GM12891 (cell line): ENCODE measurements at regions not wholly inside any gene's neighbourhood (a gene's known extent, or its start where the extent isn't known, plus 50 kb on each side); places are given as distances from the start of the nearest gene placed in this dataset.
"Not testable (repeated sequence)": the region's sequence is repeated elsewhere in the genome, so short reads cannot be mapped to it uniquely, and the experiment has no call there.

Experiments used
- DNase-seq: peaks from one replicate; pipeline ENCODE4 v3.0.0; 2011; ENCODE audit warnings: low spot score; ENCODE audit not compliant: insufficient read length
- FAIRE-seq: peaks from 2 replicates; lab custom pipeline; 2011; peaks lifted over from hg19 to GRCh38; lab: Jason Lieb, UNC
- PAX5 ChIP-seq: IDR thresholded peaks from 2 replicates; pipeline ENCODE4 v1.6.1; 2011; ENCODE audit warnings: low read length, moderate library complexity, mild to moderate bottlenecking; ENCODE audit not compliant: insufficient read depth, severe bottlenecking
- POLR2A ChIP-seq: IDR thresholded peaks from 2 replicates; pipeline ENCODE4 v1.6.1; 2011; ENCODE audit warnings: low read depth, low read length, control low read depth
- POLR2AphosphoS5 ChIP-seq: IDR thresholded peaks from 2 replicates; pipeline ENCODE4 v1.6.1; 2011; ENCODE audit warnings: low read depth, low read length, control low read depth
- POU2F2 ChIP-seq: IDR thresholded peaks from 2 replicates; pipeline ENCODE4 v1.6.1; 2011; ENCODE audit warnings: low read depth, mild to moderate bottlenecking, control low read depth, low read length, moderate library complexity
- SPI1 ChIP-seq: IDR thresholded peaks from 2 replicates; pipeline ENCODE4 v1.6.1; 2011; ENCODE audit warnings: low read depth, low read length, control low read depth
- TAF1 ChIP-seq: IDR thresholded peaks from 2 replicates; pipeline ENCODE4 v1.6.1; 2011; ENCODE audit warnings: low read depth, low read length, control low read depth

DNA sequence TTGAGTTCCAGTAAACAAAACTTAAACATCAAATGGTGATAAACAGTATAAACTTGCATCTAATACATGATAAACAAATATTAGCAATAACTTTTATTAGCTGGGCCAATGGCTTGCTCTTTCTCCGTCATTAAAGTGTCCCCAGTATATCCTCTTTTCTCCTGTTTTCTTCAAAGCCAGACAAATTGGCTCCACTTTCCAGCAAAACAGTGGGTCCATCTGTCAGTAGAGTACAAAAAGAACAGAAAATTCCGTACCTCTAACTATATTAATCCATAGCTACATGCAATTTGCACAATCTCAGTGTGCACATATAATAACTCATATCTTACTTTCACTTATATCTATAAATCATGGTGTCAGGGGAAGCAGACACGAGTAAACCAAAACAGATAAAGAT lies 678.0 kb upstream of the SPRY2 start:
- DNase-seq (no peak), FAIRE-seq (no peak)
- TF ChIP-seq POLR2A (no peak), TAF1 (no peak), POU2F2 (no peak), POLR2AphosphoS5 (no peak), PAX5 (no peak), SPI1 (no peak)

- FAIRE-seq (no peak), DNase-seq (peak; percentile 2)
- TF ChIP-seq POLR2A (no peak), SPI1 (no peak), POLR2AphosphoS5 (no peak), TAF1 (no peak)
These were observed 676.7 kb upstream of the SPRY2 start for GRCh38 chr13:81017513-81018152.

DNA sequence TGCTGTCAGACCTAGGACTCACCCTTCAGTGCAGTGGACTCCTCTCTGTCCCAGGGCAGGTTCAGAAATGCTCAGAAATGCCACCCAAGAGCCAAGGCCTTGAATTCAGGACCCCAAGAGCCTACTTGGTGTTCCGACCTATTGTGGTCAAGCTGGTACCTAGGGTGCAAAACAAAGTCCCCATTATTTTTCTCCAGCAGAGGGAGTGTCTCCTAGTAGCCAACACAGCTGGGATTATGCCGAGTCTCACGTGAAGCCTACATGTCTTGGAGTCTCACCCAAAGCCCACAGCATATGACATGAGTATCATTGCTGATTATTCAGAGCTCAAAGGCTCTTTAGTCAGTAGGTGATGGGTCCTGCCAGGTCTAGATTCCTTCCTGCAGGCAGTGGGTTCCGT lies 671.1 kb upstream of the SPRY2 start:
- no peak for FAIRE-seq
- TF ChIP-seq PAX5, result no peak
- no peak for TF ChIP-seq POU2F2
- TF ChIP-seq POLR2A, result no peak
- no peak for TF ChIP-seq TAF1
- TF ChIP-seq SPI1, result no peak
- no peak for TF ChIP-seq POLR2AphosphoS5
- DNase-seq, result no peak

- DNase-seq, result no peak
- TF ChIP-seq SPI1 (no peak), POU2F2 (no peak)
- no peak for FAIRE-seq
These were observed 661.0 kb upstream of the SPRY2 start for GRCh38 chr13:81001828-81002385.

GRCh38 chr13:80998603-80999002 lies 657.7 kb upstream of the SPRY2 start:
- not testable (repeated sequence) for FAIRE-seq, DNase-seq

GRCh38 chr13:80989747-80990146 lies 648.8 kb upstream of the SPRY2 start:
- DNase-seq (no peak), FAIRE-seq (no peak)
- TF ChIP-seq TAF1 (no peak), POLR2AphosphoS5 (no peak), PAX5 (no peak), POU2F2 (no peak), SPI1 (no peak), POLR2A (no peak)

DNA sequence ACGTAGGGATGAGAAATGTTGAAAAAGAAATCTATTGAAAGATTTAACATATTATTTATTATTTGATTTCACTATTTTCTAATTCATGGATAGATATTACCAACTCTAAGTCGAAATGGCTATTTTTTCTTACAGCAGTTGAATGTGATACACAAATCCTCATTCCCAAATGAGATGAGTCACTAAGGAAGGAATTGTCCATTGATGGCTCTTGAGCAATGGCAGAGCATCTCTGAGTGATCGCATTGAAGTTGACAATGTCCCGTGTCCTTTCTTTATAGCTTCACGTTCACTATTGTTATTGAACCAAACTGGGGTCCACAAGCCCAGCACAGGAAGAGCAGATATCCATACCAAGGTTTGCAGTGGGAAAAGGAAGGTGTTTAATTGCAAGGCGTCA lies 648.3 kb upstream of the SPRY2 start:
- DNase-seq (no peak), FAIRE-seq (no peak)
- TF ChIP-seq TAF1 (no peak), SPI1 (no peak), PAX5 (no peak), POLR2AphosphoS5 (no peak), POU2F2 (no peak), POLR2A (no peak)

GRCh38 chr13:80988391-80989151 lies 647.6 kb upstream of the SPRY2 start:
- no peak for FAIRE-seq
- no peak for DNase-seq
- TF ChIP-seq POU2F2, result no peak
- TF ChIP-seq POLR2AphosphoS5, result no peak
- no peak for TF ChIP-seq POLR2A
- TF ChIP-seq TAF1, result no peak
- TF ChIP-seq PAX5, result no peak
- no peak for TF ChIP-seq SPI1

DNA sequence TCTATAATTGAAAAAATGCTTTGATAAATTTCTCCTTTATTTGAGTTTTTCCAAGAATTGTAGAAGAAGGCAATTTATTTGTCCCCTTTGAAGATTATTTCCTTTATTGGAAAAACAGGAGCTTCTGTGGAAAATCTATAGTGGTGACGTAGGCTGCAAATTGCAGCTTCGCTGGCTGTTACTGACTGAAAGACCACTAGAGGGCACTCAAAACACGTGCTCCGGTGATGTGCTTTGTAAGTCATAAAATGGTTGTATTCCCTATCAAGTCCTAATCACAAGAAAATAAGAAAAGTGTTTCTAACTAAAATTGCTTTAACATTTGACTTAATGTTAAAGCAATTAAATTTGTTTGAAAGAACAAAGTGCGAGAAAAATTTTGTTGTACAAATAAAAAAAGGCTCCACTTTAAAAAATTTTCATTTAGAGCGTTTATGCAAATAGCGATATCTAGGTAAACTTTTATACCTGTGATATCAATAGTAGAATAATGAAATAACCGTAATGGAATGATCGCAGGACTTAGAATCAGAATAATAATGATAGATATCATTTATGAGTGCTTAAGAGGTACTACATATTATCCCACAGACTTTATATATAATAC lies 638.2 kb upstream of the SPRY2 start:
- FAIRE-seq, result peak; percentile 35
- DNase-seq, result peak; percentile 19
- TF ChIP-seq POU2F2 (no peak), PAX5 (no peak), TAF1 (no peak), POLR2AphosphoS5 (no peak), SPI1 (no peak), POLR2A (no peak)
